GM21576 (cell line): ENCODE measurements at regions not wholly inside any gene's neighbourhood (a gene's known extent, or its start where the extent isn't known, plus 50 kb on each side); places are given as distances from the start of the nearest gene placed in this dataset.
"Not testable (repeated sequence)": the region's sequence is repeated elsewhere in the genome, so short reads cannot be mapped to it uniquely, and the experiment has no call there.

Experiments
- ATAC-seq: cut with Tn5 transposase; IDR thresholded peaks from one replicate; pipeline ENCODE4 v1.9.1; 2021; ENCODE audit warnings: mild to moderate bottlenecking, moderate library complexity; ENCODE audit not compliant: unreplicated experiment

DNA sequence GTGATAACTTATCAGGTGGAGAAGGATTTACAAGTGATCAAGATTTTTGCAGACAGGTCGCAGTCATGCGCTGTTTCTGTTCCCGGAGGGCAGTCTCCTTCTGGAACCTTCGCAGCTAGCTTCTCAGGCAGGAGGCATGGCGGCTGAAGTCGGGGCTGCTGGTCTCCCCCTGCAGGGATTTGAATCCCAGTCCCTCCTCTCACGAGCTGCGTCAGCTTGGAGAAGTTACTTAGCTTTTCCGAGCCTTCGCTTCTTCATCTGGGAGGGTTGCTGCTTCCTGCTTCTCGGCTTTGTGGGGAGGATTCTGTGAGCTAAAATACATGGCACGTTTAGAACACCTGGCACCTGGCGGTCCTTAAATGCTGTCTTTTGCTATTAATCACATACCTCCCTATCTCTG lies 287.8 kb upstream of the FOXF1 start:
- no peak for ATAC-seq

DNA sequence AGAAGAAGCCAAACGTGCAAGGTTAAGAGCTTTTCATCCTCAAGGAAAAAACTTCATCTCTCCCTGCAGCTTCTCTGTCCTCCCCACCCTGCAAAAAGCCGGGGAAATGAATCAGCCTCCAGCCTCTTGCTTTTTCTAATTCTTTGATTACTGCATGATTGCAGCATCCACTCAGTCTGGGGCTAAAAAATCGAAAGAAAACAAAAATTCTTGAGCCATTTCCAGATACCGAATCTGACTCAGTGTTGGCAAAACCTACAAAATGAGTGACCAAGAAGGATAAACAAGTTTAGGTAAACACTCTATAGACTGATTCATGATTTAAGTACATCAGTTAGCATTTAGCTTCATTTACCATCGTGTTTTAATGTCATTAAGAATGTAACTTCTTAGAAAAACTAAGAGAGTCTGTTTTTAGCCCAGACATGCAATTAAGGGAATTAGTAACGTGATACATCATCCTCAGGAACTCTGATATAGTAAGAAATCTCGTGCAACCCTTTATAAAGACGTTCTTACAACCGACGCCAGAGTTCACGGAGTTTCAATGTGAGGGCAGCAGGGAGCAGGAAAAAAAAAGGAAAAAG lies 287.3 kb upstream of the FOXF1 start:
- ATAC-seq: no peak

DNA sequence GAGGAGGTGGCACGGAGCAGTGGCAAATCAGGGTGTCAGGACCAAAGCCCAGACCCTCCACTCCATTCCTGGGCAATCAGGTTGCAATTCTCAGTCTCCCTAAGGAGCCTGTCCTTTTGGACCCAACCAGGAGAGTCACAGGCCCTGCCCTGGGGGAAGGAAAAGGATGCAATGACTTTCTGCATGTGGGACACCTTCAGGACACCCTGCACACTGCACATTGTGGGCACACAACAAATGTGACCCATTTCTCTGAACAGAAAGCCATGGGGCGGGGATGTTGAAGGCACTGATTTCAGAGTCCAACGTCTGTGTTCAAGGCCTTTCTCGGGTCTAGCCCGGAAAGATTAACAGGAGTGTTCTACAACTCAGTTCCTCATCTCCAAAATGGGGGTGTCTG lies 286.2 kb upstream of the FOXF1 start:
- no peak for ATAC-seq

DNA sequence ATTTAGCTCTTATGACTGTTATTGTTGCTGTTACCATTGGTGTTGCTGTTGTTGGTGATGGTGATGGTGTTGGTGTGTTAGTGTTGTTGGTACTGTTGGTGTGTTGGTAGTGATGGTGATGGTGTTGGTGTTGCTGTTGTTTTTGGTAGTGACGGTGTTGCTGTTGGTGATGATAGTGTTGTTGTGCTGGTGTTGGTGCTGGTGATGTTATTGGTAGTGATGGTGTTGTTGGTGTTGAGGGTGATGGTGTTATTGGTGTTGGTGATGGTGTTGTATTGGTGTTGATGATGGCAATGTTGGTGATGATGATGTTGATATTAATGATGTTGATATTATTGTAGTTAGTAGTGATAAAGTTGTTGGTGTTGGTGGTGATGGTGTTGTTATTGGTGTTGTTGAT lies 285.7 kb upstream of the FOXF1 start:
- ATAC-seq: no peak

DNA sequence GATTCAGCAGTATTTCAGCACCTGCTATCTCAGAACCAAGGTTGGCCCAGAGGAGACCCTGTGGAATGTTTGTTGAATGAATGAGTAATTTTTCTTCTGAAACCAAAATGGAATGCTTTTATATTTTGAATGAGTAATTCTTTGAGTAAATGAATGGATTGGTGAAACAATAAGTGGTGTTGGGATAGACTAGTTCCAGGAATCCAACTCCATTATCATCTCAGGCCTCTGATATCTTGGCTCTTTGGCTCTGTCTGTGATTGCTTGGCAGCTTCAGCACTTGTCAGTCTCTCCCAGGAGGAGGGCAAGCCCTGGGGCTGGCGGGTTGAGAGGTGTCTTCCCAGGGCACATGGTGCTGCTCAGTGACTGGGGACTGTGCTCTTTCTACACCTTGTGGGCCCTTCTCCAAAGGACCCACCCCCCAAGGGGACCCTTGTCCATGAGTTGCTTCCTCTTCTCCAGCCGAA lies 284.4 kb upstream of the FOXF1 start:
- ATAC-seq: no peak

DNA sequence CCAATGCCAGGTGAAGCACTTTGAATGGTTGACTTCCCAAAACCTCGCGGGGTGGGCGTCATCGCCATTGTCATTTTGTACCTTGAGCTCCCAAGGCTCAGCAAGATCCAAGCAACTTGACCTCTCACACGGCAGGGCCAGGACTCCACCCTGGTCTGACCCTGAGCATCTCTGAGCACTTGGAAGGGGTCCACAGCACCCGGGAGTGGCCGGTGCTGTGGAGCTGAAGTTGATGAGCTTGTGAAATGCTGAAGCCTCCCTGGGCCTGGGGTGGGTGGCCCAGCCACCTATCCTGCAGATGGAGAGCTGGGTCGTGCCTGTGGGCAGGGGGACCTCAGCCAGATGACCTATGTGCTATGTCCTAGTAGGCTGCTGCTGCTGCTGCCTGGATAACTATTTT lies 283.3 kb upstream of the FOXF1 start:
- no peak for ATAC-seq

DNA sequence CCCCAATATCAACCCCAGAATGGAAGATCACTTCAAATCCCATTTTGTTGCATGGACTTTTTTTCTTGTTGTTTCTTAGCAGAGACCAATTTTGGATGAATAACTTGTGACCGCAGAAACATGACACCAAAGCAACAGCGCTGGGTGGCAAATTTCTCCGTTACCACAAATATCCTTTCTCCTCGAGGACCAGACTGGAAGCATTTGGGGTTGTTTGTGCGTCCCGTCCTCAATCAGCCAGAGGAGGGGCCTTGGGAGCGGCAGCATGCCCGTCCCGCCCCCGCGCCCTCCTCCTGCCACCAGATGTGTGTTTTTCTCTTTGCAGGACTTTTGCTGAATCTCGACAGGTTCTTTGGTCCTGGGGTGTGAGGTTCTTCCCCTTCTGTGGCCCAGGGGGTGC lies 282.5 kb upstream of the FOXF1 start:
- ATAC-seq: no peak

DNA sequence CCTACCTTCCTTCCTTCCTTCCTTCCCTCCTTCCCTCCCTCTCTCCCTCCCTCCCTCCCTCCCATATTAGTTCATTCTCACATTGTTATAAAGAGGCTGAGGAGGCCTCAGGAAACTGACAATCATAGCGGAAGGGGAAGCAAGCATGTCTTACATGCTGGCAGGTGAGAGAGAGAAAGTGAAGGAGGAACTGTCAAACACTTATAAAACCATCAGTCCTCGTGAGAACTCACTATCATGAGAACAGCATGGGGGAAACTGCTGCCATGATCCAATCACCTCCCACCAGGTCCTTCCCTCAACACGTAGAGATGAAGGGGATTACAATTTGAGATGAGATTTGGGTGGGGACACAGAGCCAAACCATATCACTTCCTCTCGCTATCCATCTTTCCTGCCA lies 281.6 kb upstream of the FOXF1 start:
- no peak for ATAC-seq

DNA sequence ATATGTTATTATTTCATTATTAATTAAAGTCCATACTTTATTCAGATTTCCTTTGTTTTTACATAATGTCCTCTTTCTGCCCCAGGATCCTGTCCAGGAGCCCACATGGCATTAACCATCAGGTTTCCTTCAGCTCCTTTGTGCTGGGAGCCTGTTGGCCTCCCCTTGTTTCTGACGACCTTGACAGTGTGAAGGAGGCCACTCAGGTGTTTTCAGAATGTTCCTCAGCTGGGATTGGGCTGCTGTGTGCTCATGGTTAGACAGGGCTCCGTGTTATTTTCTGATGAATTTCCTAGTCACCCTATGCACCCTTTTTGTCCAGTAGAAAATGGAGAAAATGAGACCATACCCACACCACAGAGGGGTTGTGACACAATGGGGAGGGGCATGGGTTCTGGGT lies 281.0 kb upstream of the FOXF1 start:
- ATAC-seq: no peak

DNA sequence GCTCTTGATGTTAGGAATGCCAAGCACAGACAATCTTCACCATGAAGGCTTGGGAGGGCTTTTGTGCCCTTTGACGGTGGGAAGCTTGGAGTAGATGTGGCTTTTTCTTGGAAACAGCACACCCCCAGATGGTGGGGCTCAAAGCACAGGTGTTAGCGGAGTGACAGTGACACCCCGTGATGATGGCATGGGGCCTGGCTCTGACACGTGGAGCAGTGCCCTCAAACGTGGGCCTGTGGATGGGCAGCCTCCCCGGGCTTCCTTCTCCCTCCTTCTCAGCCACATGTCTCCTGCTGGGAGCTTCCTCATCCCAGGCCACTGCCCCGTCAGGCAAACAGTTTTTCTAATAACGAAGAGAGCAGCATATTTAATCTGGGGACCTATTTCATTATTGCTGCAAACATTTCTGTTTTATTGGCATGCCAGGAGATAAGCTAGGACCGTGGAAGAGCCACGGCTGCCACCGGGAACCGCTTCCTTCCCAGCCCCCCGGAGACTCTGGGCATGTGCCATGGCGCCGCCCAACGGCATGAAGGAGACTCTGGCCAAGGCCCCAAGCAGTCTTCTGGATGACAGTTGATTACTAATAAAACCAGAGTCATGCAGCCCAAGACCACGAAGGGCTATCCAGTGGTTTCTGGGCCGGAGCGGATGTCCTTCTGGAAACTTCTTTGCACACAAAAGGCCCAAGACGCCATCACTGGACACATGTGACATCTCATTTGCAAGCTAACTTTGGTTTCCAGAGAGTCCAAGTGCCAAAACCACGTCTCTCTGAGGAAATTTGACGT lies 280.3 kb upstream of the FOXF1 start:
- no peak for ATAC-seq

DNA sequence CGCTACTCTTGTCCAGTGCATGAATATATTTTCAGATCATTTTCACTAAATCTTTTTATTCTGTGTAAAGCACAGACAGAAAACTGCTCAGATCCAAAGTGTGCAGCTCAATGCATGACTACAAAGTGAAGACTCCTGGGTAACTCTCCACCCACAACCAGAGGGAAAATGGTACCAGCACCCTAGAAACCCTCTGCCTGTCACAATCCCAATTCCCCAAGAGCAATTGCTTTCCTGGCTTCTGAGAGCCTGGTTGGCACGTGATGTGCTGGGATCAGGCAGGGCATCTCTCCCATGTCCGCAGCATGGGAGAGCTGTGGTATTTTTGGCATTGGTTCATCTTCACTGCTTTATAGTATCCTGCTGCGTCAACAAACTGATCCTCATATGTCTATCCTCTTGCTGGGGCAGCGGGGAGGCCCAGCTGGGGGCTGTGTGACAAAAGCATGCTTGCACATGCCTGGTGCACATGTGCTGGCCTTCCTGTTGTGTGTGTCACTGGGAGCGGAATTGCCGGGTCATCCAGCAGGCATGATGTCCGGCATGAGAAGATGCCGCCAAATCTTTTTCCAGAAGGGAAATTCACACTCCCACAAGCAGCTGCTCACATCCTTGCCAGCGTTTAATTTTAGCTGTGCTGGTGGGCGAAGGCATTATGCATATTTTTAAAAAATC lies 278.9 kb upstream of the FOXF1 start:
- ATAC-seq: no peak

DNA sequence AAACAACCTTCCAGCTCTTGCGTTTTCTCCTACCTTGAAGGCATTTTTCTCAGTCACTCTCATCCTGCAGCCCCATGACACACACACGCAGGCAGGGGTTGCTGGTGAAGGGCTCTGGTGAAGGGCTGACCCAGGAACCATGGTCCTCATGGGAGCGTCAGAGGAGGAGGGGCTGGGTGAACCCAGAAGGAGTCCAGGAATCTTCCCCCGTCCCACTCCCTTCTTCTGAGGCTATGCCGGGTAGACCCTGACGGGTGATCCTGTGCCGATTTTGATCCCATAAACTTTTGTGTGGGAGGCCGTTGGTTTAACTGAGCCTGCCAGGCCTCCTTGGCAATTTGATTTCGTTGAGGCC lies 278.4 kb upstream of the FOXF1 start:
- ATAC-seq: no peak

DNA sequence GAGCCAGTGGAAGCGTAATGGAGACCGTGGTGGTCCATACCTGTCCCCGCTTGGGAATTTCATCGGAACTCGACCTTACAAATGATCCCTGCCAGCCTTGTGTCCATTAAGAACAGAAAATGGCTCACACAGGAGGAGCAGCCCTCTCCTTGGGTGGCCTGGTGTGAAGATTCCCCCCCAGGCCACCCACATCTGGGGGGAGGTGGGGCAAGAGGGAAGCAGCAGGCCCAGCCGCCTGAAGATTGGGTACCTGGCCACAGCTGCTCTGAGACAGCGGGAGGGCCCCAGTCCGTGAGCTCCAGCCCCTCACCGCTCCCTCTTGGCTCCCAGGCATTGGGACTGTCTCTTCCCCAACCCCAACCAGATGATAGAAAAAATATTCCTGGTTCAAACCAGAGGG lies 277.8 kb upstream of the FOXF1 start:
- no peak for ATAC-seq

DNA sequence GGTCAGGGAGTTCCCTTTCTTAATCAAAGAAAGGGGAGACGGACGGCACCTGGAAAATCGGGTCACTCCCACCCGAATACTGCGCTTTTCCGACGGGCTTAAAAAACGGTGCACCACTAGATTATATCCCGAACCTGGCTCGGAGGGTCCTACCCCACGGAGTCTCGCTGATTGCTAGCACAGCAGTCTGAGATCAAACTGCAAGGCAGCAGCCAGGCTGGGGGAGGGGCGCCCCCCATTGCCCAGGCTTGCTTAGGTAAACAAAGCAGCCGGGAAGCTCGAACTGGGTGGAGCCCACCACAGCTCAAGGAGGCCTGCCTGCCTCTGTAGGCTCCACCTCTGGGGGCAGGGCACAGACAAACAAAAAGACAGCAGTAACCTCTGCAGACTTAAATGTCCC lies 276.8 kb upstream of the FOXF1 start:
- not testable (repeated sequence) for ATAC-seq

DNA sequence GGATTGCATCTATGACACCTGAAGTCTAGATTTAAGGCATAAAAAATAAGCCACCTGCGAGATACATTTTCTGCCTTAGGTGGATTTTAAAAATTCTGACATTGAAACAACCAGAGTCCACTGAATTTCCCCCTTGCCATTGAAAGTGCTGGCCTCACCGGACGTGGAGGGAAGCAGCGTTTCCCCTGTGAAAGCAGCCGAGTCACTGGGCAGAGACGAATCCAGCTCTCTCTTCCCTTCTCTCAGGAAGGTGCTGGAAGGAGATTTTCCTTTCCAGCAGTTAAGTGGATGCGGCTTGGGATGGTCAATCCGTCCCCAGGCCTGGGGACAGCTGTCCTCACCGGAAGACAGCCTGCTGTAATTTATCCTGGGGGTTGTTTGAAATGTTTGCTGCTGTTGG lies 270.9 kb upstream of the FOXF1 start:
- ATAC-seq: no peak

DNA sequence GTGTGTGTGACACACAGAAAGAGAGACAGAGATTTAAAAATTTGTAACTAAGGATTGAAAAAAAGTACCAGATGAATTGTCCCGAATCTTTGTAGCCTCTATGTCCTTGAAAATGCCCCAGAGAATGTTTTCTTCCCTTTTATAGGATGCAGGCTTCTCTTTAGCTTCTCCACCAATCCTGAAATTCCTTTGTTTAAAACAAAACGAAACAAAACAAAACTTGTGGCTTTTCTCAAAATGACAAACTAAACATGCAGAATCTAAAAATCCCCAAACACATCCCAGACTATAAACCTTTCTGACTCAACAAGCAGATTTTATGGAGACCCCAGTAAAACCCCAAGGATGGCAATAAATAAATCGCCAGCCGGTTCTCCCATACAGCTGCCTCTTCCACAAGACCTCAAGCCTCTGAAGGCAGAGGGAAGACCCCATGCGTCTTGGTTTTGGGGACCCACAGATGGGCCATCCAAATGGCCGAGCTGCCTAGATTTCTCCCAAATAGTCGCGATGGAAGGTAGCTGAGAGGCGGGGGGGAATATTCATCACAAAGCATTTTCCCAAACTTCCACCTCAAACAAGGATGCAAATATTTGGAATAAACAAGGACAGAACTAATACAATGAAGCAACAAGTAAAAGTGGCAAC lies 269.5 kb upstream of the FOXF1 start:
- ATAC-seq: no peak

DNA sequence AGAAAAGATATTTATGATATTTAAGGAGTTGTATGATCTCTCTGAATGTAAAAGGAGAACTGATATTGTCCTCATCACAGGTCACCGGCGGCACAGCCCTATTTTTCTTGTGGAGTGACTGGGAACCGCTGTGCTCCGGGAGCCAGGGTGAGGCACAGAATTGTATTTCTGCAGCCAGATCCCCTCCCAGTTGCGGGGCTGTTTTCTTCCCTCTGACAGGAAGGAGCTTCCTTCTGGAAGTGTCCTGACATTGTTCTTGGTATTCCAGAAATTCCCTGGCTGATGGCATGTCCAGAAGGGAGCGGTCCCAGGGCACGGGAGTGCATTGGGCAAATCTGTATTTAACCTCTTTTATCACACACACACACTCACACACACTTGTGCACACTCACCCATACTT lies 268.6 kb upstream of the FOXF1 start:
- ATAC-seq: no peak

DNA sequence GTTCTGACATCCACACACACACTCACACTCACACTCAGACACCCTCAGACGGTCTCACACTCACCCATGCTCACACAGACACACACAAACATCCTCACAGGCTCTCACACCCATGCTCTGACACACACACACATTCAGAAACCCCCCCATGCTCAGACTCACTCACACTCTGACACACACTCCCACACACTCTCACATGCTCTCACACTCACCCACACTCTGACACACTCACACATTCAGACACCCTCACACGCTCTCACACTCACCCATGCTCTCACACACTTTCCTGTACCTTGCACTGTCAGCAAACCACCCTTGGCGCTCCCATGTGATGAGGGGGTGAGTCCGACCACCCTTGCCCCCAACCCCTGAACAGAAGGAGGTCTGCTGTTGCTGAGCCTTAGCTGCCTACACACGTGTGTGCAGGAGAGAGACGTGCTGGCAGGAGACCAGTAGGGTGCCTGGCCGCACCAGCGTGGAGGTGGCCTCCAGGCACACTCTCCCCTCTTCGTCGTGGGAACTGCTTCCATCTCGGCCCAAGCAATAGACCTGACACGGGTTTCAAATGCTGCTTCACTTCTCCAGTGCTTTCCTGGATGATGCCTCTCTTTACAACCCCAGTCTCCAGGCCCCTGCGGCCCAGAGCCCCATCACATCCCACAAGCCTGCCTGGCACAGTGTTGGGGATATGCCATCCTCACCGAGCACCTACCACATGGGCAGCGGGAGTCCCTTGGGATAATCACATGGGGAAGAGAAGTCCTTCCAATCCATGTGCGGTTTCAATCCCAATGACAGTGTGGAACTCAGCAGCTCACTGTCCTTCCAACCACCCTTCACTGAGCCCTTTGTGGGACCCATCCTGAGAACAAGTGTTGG lies 267.8 kb upstream of the FOXF1 start:
- ATAC-seq: no peak

DNA sequence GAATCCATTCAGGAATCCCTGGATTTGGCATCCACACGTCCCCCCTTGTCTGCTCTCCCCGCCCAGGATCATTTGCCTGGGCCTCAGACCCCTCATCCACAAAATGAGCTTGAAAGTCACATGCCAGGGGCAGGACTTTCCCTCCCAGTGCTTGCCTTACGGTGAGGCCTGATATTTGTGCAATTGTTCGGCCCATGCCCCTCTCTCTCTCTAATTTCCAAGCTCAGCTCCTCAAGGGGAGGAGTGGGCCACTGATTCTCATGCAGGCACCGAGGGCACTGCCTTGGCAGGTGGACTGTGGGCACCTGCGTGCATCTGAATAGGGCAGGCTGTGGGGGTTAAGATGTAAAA lies 267.2 kb upstream of the FOXF1 start:
- no peak for ATAC-seq

DNA sequence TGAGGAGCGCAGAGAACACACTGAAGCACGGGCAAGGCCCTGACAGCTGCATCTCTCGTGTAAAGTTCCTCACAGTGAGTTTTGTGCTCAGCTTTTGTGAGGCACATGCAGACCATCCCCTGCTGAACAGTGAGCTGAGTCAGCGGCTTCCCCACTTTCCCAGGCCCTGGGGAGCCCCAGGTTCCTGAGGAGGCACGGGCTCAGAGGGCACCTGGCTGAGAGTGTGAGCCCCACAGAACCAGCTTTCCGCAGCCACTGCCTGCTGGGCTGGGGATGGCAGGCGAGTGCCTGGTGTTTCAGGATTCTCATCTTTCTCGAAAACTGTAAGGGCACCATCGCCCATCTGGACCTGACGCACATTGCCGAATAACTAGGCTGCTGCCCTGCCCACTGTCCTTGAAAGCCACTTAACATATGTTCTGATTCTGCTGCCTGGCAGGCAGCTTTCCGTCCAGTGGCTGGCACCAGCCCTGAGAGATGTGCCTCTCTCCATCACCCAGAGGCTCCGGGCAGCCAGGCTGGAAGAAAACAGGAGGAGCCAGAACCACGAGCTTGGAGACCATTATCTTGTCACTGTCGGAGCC lies 266.7 kb upstream of the FOXF1 start:
- no peak for ATAC-seq

DNA sequence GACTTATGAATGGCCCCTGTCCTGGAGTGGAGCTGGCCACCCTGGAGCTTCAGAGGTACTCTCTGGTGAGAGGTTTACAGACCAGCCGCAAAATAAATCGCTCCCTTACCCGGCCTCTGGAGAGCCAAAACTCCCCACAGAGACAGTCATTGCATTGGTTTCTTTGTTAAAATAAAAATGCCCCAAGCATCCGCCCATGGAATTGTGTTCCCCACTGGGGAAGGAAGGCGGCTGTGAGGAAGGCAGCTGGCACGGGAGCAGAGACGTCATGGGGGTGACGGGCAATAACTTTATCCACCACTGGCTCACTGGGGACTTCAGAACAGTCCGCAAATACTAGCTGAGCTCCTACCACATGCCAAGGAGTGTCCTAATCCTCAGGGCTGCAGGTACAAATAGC lies 266.2 kb upstream of the FOXF1 start:
- ATAC-seq: no peak
